Stimulated activated CD4-positive, alpha-beta T cell treated with anti-CD3 and anti-CD28 coated beads, Interleukin-1b, Interleukin-23, amount 100 ng/mL, for 24 hours (primary cell): ENCODE measurements at regions not wholly inside any gene's neighbourhood (a gene's known extent, or its start where the extent isn't known, plus 50 kb on each side); places are given as distances from the start of the nearest gene placed in this dataset.

Source experiments
- DNase-seq, 4 experiments: peaks; one replicate each; pipeline ENCODE4 v3.0.0-alpha.2; 2020; ENCODE audit warnings: low read depth in 4 of 4, low spot score in 1 of 4

- DNase-seq, result no peak
These were observed 165.2 kb downstream of the IGLL1 start for GRCh38 chr22:23414727-23415489.

DNA sequence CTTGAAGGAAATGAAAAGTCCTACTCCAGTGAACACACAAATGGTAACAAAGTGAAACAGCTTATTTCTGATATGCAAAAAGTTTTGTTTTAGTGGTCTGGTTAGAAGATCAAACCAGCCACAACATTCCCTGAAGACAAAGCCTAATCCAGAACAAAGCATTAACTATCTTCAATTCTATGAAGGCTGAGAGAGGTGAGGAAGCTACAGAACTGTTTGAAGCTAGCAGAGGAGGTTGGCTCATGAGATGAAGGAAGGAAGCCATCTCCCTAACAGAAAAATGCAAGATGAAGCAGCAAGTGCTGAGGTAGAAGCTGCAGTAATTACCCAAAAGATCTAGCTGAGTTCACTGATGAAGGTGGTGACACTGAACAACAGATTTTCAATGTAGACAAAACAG, 168.4 kb downstream of the IGLL1 start:
- DNase-seq, result no peak

- DNase-seq, result no peak
These were observed 169.7 kb downstream of the IGLL1 start for GRCh38 chr22:23410411-23410810.

- no peak for DNase-seq
These were observed 170.1 kb downstream of the IGLL1 start for GRCh38 chr22:23409976-23410375.

- no peak for DNase-seq
These were observed 171.8 kb downstream of the IGLL1 start for GRCh38 chr22:23408321-23408720.

GRCh38 chr22:23405366-23405851, 174.7 kb downstream of the IGLL1 start:
- no peak for DNase-seq

DNA sequence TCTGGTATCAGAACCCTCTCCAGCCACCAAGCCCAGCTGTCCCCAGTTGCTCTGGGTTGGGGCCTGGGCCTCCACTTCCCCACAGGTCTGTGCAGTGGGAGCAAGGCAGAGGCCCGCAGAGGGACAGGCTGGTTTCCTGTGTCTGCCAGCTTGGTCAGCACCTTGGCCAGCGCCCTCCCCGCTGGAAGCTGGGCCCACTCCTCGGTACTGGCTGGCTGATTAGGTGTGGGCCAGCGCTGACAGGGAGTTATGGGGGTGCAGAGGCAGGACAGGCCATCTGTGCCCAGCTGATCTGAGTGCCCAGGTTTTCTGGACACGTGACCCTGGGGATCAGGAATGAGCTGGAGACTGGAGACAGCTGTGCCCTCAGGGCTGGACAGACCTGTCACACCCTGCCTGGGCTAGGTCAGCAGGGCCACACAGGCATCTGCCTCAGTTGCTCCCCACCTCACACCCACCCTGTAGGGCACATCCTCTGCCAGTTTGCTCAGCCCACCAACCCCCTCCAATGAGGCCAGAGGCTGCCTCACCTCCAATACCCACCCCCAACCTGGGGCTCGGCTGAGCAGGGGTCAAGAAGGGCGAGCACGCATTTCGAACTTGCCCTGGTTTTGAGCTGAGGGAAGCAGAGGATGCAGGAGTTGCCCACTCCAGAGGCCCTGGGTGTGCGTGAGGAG, 175.3 kb downstream of the IGLL1 start:
- DNase-seq, result no peak

DNA sequence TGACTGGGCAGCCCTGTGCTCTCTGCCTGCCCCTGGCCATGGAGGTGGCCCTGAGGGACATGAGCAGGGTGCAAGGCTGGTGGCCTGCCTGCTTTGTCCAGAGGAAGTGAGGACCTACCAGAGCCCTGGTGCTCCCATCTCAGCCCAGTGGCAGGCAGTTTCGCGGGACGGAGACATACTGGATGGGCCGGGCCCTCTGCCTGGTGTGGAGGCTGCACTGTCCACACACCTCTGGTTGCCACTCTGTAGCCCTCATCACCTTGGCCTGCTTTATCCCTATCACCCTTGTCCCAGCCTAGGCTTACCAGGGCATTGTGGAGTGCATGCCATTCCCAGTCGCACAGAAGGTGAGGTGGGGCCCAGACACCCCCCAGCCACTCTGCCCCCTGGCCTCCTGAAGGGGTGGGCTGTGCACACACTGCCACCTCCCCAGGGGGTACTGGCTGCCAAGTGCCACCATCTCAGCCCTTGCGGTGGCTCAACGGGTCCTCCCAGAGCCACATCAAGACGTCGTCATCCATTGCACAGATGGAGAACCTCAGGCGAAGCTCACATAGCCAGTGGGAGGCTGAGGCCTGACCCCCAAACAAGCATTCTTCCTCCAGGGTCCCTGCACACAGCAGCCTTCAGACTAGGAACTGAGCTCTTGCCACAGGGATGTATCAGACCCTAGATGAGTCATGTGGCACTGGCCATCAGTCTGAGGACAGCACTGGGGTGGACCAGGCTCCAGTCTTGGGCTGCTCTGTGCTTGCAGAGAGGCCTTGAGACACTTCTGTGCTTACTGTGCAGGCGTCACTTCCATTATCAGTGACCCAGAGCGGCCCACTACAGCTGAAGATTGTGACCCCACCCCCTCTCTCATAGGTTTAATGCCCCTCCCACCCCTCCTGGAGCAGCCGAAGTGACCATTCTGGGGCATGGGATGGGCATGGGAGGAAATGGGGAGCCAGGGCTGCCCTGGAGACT, 176.1 kb downstream of the IGLL1 start:
- DNase-seq, result no peak

- no peak for DNase-seq
These were observed 176.9 kb downstream of the IGLL1 start for GRCh38 chr22:23403152-23403719.

- DNase-seq, result peak in 1 of 4 experiments; percentile 43
These were observed 177.6 kb downstream of the IGLL1 start for GRCh38 chr22:23402275-23403151.

DNA sequence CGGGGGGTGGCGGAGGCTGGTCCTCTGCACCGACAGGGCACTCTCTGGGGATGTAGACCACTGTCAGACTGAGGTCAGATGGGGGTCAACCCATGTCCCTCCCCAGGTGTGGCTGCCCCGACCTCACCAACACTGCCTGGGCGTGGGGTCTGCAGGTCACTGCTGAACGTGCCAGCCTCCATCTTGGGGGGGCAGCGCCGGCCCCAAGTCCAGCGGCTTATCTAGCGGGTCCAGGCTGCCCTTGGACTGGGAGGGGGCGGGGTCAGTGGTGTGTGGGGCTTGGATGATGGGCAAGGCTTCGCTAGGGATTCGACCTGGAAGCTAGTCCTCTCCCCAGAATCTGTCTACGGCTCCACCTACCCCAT, 178.2 kb downstream of the IGLL1 start:
- DNase-seq, result no peak

DNA sequence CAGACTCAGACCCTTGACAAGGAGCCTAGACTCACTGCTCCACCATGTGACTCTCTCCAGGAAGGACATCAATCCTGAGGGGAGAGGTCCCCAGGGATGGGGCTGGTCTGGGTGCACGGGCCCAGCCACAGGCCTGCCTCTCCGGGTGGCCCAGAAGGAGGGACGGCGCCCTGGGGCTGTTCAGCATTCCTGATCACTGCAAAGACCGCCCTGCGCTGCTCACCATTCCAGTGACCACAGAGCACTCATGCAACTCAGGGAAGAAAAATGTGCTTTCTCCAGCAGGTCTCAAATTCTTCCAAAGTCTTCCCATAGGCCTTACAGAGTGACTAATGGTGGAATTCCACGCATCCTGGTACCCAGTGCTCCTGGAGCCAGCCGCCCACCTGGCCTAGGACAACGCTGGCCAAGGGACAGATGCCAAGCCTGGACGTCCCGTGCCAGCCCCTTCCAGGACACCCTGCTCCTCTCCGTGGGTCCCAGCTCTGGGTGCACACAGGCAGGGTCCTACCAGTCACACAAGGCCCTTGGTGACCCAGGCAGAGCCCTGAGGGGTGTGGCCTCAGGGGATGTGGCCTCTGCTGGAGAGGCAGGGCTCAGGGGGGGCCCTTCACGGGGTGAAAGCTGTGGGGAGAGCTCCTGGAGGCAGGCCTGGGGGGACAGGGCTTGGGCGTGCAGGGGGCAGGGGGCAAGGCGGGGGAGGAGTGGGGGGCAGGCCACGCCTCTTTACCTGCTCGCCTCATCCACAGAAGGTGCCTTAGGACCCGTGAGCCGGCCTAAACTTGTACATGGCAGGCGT, 178.8 kb downstream of the IGLL1 start:
- DNase-seq, result no peak

DNA sequence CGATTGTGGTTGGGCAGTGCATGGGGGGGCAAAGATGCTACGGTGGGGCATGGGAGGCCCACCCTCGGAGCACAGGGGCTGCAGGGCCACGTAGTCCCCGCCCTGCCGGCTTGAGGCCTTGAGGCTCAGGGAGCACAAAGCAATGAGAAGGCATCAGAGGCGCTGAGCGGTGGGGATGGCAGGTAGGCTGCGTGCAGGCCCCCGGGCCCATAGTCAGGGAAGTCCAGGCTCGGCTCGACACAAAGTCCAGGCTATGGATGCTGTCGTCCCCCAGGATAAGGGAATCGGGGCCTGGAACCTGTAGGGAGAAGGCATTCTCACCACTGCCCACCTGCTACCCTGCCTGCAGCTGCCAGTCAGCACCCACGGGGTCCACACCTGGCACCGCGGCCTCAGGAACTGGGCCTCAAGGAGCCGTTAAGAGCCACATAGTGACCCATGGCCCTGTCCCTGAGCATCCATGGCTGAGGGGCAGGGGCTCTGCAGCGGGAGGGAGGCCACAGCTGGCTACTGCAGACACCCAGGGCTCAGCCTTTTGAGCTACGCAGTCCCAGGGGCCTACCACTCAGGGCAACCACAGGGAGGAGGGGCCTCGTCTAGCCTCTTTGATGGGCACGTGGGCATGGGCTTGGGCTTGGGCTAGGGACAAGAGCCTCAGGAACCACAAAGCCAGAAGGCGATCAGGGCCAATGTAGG, 179.7 kb downstream of the IGLL1 start:
- no peak for DNase-seq

DNA sequence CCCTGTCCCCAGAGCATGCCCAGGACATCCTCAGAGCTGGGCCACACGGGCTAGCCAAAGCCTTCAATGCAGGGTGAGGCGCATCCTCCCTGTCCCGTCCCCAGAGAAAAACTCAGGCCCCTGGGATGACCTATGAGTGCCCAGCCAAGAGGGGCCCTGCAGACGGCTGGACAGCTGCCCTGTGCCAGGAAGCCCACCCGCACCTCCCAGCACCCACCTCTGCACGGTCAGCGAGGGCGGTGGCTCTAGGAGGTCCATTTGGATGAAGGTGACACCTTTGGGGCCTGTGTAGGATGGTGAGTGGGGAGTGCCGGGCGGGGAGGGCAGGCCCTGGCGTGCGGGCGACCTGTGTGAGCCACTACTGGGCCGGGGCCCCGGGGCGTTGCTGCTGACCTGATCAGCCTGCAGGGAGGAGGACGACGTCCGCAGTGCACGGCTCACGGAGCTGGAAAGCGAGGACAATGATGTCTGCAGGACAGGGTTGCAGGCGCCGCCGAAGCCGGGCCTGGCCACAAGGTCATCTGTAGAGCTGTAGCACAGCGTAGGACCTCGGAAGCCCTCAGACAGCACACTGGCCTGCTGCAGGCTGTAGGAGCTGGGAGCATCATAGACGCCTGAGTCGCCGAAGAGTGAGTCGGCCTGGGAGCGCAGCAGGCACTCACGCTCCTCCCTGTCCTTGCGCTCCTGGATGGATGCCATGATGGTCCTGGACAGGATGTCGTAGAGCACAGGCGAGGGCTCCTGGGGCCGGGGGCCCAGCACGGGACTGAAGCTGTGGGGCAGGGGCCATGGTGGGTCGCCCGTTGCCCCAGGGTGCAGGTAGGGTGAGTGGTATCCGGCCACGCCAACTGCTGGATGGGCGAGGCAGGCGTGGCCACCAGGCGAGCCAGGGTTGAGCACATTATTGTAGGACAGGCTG, 180.5 kb downstream of the IGLL1 start:
- DNase-seq, result no peak

GRCh38 chr22:23398701-23399366, 181.3 kb downstream of the IGLL1 start:
- DNase-seq, result no peak

- no peak for DNase-seq
These were observed 182.2 kb downstream of the IGLL1 start for GRCh38 chr22:23397613-23398567.
